GM13976 (cell line): ENCODE measurements at regions not wholly inside any gene's neighbourhood (a gene's known extent, or its start where the extent isn't known, plus 50 kb on each side); places are given as distances from the start of the nearest gene placed in this dataset.
"Not testable (repeated sequence)": the region's sequence is repeated elsewhere in the genome, so short reads cannot be mapped to it uniquely, and the experiment has no call there.

Source experiments
- DNase-seq: peaks from one replicate; pipeline ENCODE4 v3.0.0; 2012; ENCODE audit warnings: low spot score
- CTCF ChIP-seq: IDR thresholded peaks from 2 replicates; pipeline ENCODE4 v1.5.1; 2012; ENCODE audit warnings: borderline replicate concordance, mild to moderate bottlenecking; ENCODE audit not compliant: insufficient read depth; ENCODE audit errors: extremely low read depth, missing control alignments, control extremely low read depth
- in situ Hi-C: fragments of 300-500 bp; cut with MboI; formaldehyde crosslinking; loops from one replicate; pipeline ENCODE4 v1.12.0; 2022; ENCODE audit warnings: low sequenced_read_pairs, mixed read lengths, inconsistent platforms; ENCODE audit not compliant: unreplicated experiment

- in situ Hi-C loops, result no loop called here
- TF ChIP-seq CTCF, result no peak
- DNase-seq, result no peak
These were observed 546.1 kb downstream of the PPP4R3C start for GRCh38 chrX:26916991-26917390.

GRCh38 chrX:26915064-26915463, 548.1 kb downstream of the PPP4R3C start:
- in situ Hi-C loops, result no loop called here
- no peak for TF ChIP-seq CTCF
- no peak for DNase-seq

- no peak for TF ChIP-seq CTCF
- DNase-seq, result no peak
- in situ Hi-C loops, result no loop called here
These were observed 548.9 kb downstream of the PPP4R3C start for GRCh38 chrX:26914232-26914631.

- DNase-seq, in situ Hi-C loops: not testable (repeated sequence)
These were observed 551.4 kb downstream of the PPP4R3C start for GRCh38 chrX:26911785-26912184.

- DNase-seq, result no peak
- TF ChIP-seq CTCF, result no peak
- in situ Hi-C loops, result no loop called here
These were observed 553.4 kb downstream of the PPP4R3C start for GRCh38 chrX:26909728-26910127.

GRCh38 chrX:26908218-26908617, 554.9 kb downstream of the PPP4R3C start:
- no peak for TF ChIP-seq CTCF
- no peak for DNase-seq
- in situ Hi-C loops, result no loop called here

GRCh38 chrX:26889574-26889973, 573.6 kb downstream of the PPP4R3C start:
- TF ChIP-seq CTCF, result no peak
- DNase-seq, result no peak
- in situ Hi-C loops, result no loop called here
